GM18508 (cell line): ENCODE measurements at regions not wholly inside any gene's neighbourhood (a gene's known extent, or its start where the extent isn't known, plus 50 kb on each side); places are given as distances from the start of the nearest gene placed in this dataset.
"Not testable (repeated sequence)": the region's sequence is repeated elsewhere in the genome, so short reads cannot be mapped to it uniquely, and the experiment has no call there.

Experiments
- ATAC-seq: cut with Tn5 transposase; IDR thresholded peaks from one replicate; pipeline ENCODE4 v1.9.1; 2021; ENCODE audit warnings: moderate number of reproducible peaks; ENCODE audit not compliant: insufficient read depth, unreplicated experiment

- ATAC-seq, result no peak
Observed at GRCh38 chr7:112668561-112668960, 121.6 kb downstream of the TMEM168 start.

- no peak for ATAC-seq
Observed at GRCh38 chr7:112669306-112669705, 120.9 kb downstream of the TMEM168 start.

DNA sequence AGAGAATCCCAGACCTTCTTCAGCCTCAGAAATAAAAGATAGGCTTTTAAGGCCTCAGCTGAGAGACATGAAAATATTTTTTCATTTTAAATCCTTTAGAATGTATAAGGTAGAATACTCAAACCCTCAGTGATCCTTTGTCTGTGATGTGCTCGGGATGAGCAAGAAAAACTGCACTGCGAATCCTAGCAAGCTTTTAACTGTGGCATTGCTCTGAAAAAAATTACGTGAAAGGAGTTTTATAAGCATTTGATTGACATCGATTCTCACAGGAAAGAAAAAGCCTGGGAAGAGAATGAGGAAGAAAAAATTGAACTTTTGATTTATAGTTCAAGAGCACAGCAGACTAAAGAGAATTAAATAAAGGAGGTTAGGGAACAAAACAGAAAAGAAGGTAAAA, 120.0 kb downstream of the TMEM168 start:
- ATAC-seq, result no peak

GRCh38 chr7:112678626-112679025, 111.6 kb downstream of the TMEM168 start:
- no peak for ATAC-seq

- not testable (repeated sequence) for ATAC-seq
Observed at GRCh38 chr7:112689466-112690177, 100.6 kb downstream of the TMEM168 start.

DNA sequence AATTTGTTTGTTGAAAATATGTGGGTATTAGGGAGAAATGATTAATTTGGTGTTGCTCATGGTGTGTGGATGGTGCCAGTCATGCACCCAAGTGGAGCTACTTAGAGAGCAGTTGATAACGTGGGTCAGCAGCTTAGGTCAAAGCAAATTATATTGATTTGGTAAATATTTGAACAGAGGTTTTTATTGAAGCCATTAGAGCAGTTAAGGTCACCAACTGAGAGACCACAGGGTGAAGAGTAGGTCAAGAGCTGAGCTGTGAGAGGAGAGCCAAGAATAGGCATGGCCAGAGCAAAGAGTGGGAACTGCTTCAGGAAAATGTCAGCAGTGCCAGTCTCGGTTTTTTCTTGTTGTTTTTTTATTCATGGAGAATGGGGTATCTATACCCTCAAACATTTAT, 97.9 kb downstream of the TMEM168 start:
- ATAC-seq, result no peak

GRCh38 chr7:112697211-112697610, 93.0 kb downstream of the TMEM168 start:
- ATAC-seq, result not testable (repeated sequence)

GRCh38 chr7:112699725-112700513, 90.3 kb downstream of the TMEM168 start:
- ATAC-seq, result no peak

DNA sequence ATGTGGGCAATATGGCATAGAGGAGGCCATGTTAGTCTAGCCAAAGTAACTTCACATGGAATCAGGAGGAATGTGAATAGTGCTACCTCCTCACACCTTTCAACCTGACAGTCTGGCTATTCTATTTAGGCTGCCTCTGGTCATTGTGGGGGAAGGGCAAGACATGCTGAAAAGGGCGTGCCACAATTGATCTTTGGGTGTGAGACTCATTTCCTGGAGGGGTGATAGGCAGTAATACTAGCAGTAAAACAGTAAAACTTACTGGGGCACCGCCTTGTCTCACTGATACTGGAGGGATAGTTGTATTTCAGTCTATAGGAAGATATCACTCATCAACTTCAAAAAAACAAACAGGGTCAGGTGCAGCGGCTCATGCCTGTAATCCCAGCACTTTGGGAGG, 88.7 kb downstream of the TMEM168 start:
- no peak for ATAC-seq

DNA sequence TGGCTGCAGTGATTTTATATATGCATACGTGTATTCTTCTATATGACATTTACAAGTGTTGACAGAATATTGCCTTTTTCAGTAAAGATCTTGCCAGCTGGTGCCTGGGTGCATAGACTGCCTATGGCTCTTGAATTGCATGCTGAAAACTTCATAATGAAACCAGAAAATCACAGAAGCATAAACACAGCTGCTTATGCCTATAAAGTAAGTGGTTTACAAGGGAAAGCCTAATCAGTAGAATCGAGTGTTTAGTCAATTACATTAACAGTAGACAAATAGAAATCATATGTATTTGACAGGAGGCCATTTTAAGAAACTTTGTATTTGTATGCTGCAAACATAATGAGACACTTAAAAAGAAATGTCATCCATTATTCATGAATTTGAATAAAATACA, 82.5 kb downstream of the TMEM168 start:
- no peak for ATAC-seq

GRCh38 chr7:112708236-112708635, 82.0 kb downstream of the TMEM168 start:
- no peak for ATAC-seq
